CD4-positive, alpha-beta T cell treated with Interleukin-4 for 4 hours (primary cell): ENCODE measurements at regions not wholly inside any gene's neighbourhood (a gene's known extent, or its start where the extent isn't known, plus 50 kb on each side); places are given as distances from the start of the nearest gene placed in this dataset.
"Not testable (repeated sequence)": the region's sequence is repeated elsewhere in the genome, so short reads cannot be mapped to it uniquely, and the experiment has no call there.

ENCODE experiments used
- DNase-seq: peaks from one replicate; pipeline ENCODE4 v3.0.0-alpha.2; 2020

GRCh38 chr7:4438723-4439245 is 243.3 kb upstream of the FOXK1 start:
- DNase-seq: no peak

GRCh38 chr7:4439444-4439843 is 242.7 kb upstream of the FOXK1 start:
- no peak for DNase-seq

GRCh38 chr7:4444106-4444505 is 238.0 kb upstream of the FOXK1 start:
- no peak for DNase-seq

GRCh38 chr7:4445777-4446176 is 236.3 kb upstream of the FOXK1 start:
- DNase-seq: no peak

GRCh38 chr7:4449263-4449662 is 232.8 kb upstream of the FOXK1 start:
- DNase-seq: no peak

GRCh38 chr7:4450483-4450882 is 231.6 kb upstream of the FOXK1 start:
- no peak for DNase-seq

GRCh38 chr7:4460597-4460996 is 221.5 kb upstream of the FOXK1 start:
- no peak for DNase-seq

- no peak for DNase-seq
These were observed 220.6 kb upstream of the FOXK1 start for GRCh38 chr7:4461531-4461930.

- no peak for DNase-seq
These were observed 213.6 kb upstream of the FOXK1 start for GRCh38 chr7:4468320-4469102.

- DNase-seq: no peak
These were observed 211.8 kb upstream of the FOXK1 start for GRCh38 chr7:4470246-4470645.

GRCh38 chr7:4472728-4473127 is 209.4 kb upstream of the FOXK1 start:
- no peak for DNase-seq

GRCh38 chr7:4479367-4480039 is 202.6 kb upstream of the FOXK1 start:
- DNase-seq: no peak

GRCh38 chr7:4480131-4480530 is 202.0 kb upstream of the FOXK1 start:
- not testable (repeated sequence) for DNase-seq

GRCh38 chr7:4483851-4484250 is 198.2 kb upstream of the FOXK1 start:
- DNase-seq: no peak

- no peak for DNase-seq
These were observed 197.6 kb upstream of the FOXK1 start for GRCh38 chr7:4484545-4484944.

- DNase-seq: no peak
These were observed 195.2 kb upstream of the FOXK1 start for GRCh38 chr7:4486907-4487306.

GRCh38 chr7:4496911-4497310 is 185.2 kb upstream of the FOXK1 start:
- DNase-seq: not testable (repeated sequence)

GRCh38 chr7:4500812-4501211 is 181.3 kb upstream of the FOXK1 start:
- no peak for DNase-seq

GRCh38 chr7:4507886-4508285 is 174.2 kb upstream of the FOXK1 start:
- not testable (repeated sequence) for DNase-seq

- no peak for DNase-seq
These were observed 168.6 kb upstream of the FOXK1 start for GRCh38 chr7:4513450-4513849.

- no peak for DNase-seq
These were observed 162.1 kb upstream of the FOXK1 start for GRCh38 chr7:4519819-4520520.

GRCh38 chr7:4523219-4523618 is 158.9 kb upstream of the FOXK1 start:
- no peak for DNase-seq

- no peak for DNase-seq
These were observed 158.2 kb upstream of the FOXK1 start for GRCh38 chr7:4523873-4524272.

GRCh38 chr7:4525884-4526283 is 156.2 kb upstream of the FOXK1 start:
- DNase-seq: no peak
